HCT116 (cell line): ENCODE measurements at regions not wholly inside any gene's neighbourhood (a gene's known extent, or its start where the extent isn't known, plus 50 kb on each side); places are given as distances from the start of the nearest gene placed in this dataset.

Experiments used
- ATAC-seq: fragments of 200-7000 bp; cut with Tn5 transposase; 2 replicates; pipeline ENCODE4 v1.9.1; 2020; ENCODE audit warnings: mild to moderate bottlenecking, moderate library complexity
- BruUV-seq: library from RNA; stranded (reverse); fragments of 400-500 nt; replicated peaks from 2 replicates; lab custom pipeline; 2021; lab: Mats Ljungman, UMichigan
- CTCF ChIA-PET: fragments of 300-600 bp; sonication (Branson Sonifier 250); formaldehyde crosslinking; loops from one replicate; lab custom pipeline; 2021; ENCODE audit warnings: antibody characterized with exemption; lab: Charles Lee
- POLR2A ChIA-PET: fragments of 300-600, 350-600 bp; sonication (Branson Sonifier 250); formaldehyde crosslinking; loops from one replicate; lab custom pipeline; 2021; ENCODE audit warnings: antibody characterized with exemption; lab: Charles Lee
- RAD21 ChIA-PET, 2 experiments: fragments of 300-600 bp; sonication (Branson Sonifier 250); formaldehyde crosslinking; loops; one replicate each; lab custom pipeline; 2023; ENCODE audit warnings: low total read pairs in 2 of 2; ENCODE audit not compliant: uncharacterized antibody in 2 of 2, unreplicated experiment in 2 of 2, low non-redundant PET in 1 of 2; lab: Charles Lee
- DNase-seq: peaks from one replicate; pipeline ENCODE4 v3.0.0-alpha.2; 2010; ENCODE audit warnings: low read depth, low spot score
- H2AFZ ChIP-seq: fragments of 200-600 bp; shearing (Covaris generic), sonication (generic); 2 replicates; pipeline ENCODE4 v1.6.1; 2017; ENCODE audit warnings: low read depth, mixed run types, mixed read lengths, antibody characterized with exemption, low read length; ENCODE audit not compliant: poor library complexity, severe bottlenecking
- H3K27ac ChIP-seq: 2 replicates; pipeline ENCODE4 v1.5.1; 2012; ENCODE audit warnings: low read depth, low read length
- H3K27me3 ChIP-seq: fragments of 200-600 bp; sonication (generic); 2 replicates; pipeline ENCODE4 v1.6.1; 2016; ENCODE audit warnings: mixed run types, low read length, mixed read lengths; ENCODE audit not compliant: insufficient read depth
- H3K36me3 ChIP-seq, 2 experiments: fragments of 200-500 bp in 1 of 2; fragments of 200-600 bp in 1 of 2; sonication (Bioruptor generic) in 1 of 2; sonication (generic) in 1 of 2; 2 replicates each; pipeline versions ENCODE4 v1.5.1 to v1.6.1; 2014 to 2016; ENCODE audit warnings: low read length in 2 of 2, inconsistent platforms in 1 of 2, mixed read lengths in 1 of 2, mixed run types in 1 of 2; ENCODE audit not compliant: insufficient read depth in 2 of 2, control insufficient read depth in 1 of 2
- H3K4me1 ChIP-seq, 2 experiments: fragments of 200-600 bp in 1 of 2; sonication (generic) in 1 of 2; 2 replicates each; pipeline versions ENCODE4 v1.5.1 to v1.6.1; 2012 to 2017; ENCODE audit warnings: low read length in 2 of 2, inconsistent platforms in 1 of 2, mild to moderate bottlenecking in 1 of 2, mixed read lengths in 1 of 2, mixed run types in 1 of 2, moderate library complexity in 1 of 2; ENCODE audit not compliant: insufficient read depth in 2 of 2, control insufficient read depth in 1 of 2
- H3K4me2 ChIP-seq: fragments of 200-600 bp; sonication (generic); 2 replicates; pipeline ENCODE4 v1.6.1; 2017; ENCODE audit warnings: mixed run types, low read length, mixed read lengths
- H3K4me3 ChIP-seq, 2 experiments: fragments of 200-600 bp in 1 of 2; sonication (generic) in 1 of 2; replicated peaks in 1 of 2; 2 replicates each; pipeline ENCODE4 v1.5.1; 2011 to 2016; ENCODE audit warnings: low read length in 2 of 2, control low read depth in 1 of 2, low read depth in 1 of 2, mild to moderate bottlenecking in 1 of 2, mixed read lengths in 1 of 2, mixed run types in 1 of 2
- H3K79me2 ChIP-seq: fragments of 200-600 bp; sonication (generic); 2 replicates; pipeline ENCODE4 v1.6.1; 2017; ENCODE audit warnings: mild to moderate bottlenecking, mixed run types, low read length, moderate library complexity, mixed read lengths; ENCODE audit not compliant: insufficient read depth
- H3K9ac ChIP-seq: fragments of 200-600 bp; sonication (generic); 2 replicates; pipeline ENCODE4 v1.6.1; 2016; ENCODE audit warnings: low read length, mixed read lengths
- H3K9me2 ChIP-seq: fragments of 200-600 bp; sonication (generic), shearing (Covaris generic); 2 replicates; pipeline ENCODE4 v1.6.1; 2017; ENCODE audit warnings: mixed run types, mild to moderate bottlenecking, moderate library complexity; ENCODE audit not compliant: insufficient read depth
- H3K9me3 ChIP-seq, 2 experiments: fragments of 200-500 bp in 1 of 2; fragments of 200-600 bp in 1 of 2; sonication (Bioruptor generic) in 1 of 2; sonication (generic) in 1 of 2; 2 replicates each; pipeline ENCODE4 v1.6.1; 2014 to 2017; ENCODE audit warnings: low read length in 2 of 2, mixed read lengths in 2 of 2, inconsistent platforms in 1 of 2, low read depth in 1 of 2, mild to moderate bottlenecking in 1 of 2, mixed run types in 1 of 2, moderate library complexity in 1 of 2; ENCODE audit not compliant: control insufficient read depth in 1 of 2, insufficient read depth in 1 of 2
- H4K20me1 ChIP-seq: fragments of 200-600 bp; sonication (generic), shearing (Covaris generic); 2 replicates; pipeline ENCODE4 v1.6.1; 2017; ENCODE audit warnings: mixed run types, mild to moderate bottlenecking, moderate library complexity; ENCODE audit not compliant: insufficient read depth
- ATF3 ChIP-seq: IDR thresholded peaks from 2 replicates; pipeline ENCODE4 v1.6.1; 2012
- CBX3 ChIP-seq: IDR thresholded peaks from 2 replicates; pipeline ENCODE4 v1.6.1; 2012; ENCODE audit warnings: low read depth
- CTCF ChIP-seq, 3 experiments: fragments of 200-600 bp in 1 of 3; sonication (generic) in 1 of 3; IDR thresholded peaks in 2 of 3; conservative IDR thresholded peaks in 1 of 3; 2 replicates each; pipeline ENCODE4 v1.5.1; 2012 to 2017; ENCODE audit warnings: low read depth in 2 of 3, low read length in 2 of 3, antibody characterized with exemption in 1 of 3, borderline replicate concordance in 1 of 3, control low read depth in 1 of 3, mild to moderate bottlenecking in 1 of 3, mixed read lengths in 1 of 3, mixed run types in 1 of 3, moderate library complexity in 1 of 3; ENCODE audit not compliant: insufficient read depth in 1 of 3
- EGR1 ChIP-seq: IDR thresholded peaks from 2 replicates; pipeline ENCODE4 v1.6.1; 2012; ENCODE audit warnings: low read depth
- ELF1 ChIP-seq: IDR thresholded peaks from 2 replicates; pipeline ENCODE4 v1.6.1; 2012; ENCODE audit warnings: low read depth, borderline replicate concordance
- EZH2 ChIP-seq: fragments of 200-600 bp; sonication (generic); IDR thresholded peaks from 2 replicates; pipeline ENCODE4 v1.6.1; 2017; ENCODE audit warnings: antibody characterized with exemption, mixed run types
- EZH2phosphoT487 ChIP-seq: fragments of 200-600 bp; IDR thresholded peaks from 2 replicates; pipeline ENCODE4 v1.6.1; 2018; ENCODE audit warnings: antibody characterized with exemption, borderline replicate concordance
- FOSL1 ChIP-seq: IDR thresholded peaks from 2 replicates; pipeline ENCODE4 v1.6.1; 2012; ENCODE audit warnings: low read depth
- MAX ChIP-seq: IDR thresholded peaks from 2 replicates; pipeline ENCODE4 v1.6.1; 2012
- POLR2AphosphoS5 ChIP-seq: IDR thresholded peaks from 2 replicates; pipeline ENCODE4 v1.6.1; 2011; ENCODE audit warnings: mild to moderate bottlenecking, low read depth, low read length, moderate library complexity
- RAD21 ChIP-seq: IDR thresholded peaks from 2 replicates; pipeline ENCODE4 v1.6.1; 2012; ENCODE audit warnings: low read depth, mild to moderate bottlenecking
- REST ChIP-seq: IDR thresholded peaks from 2 replicates; pipeline ENCODE4 v1.6.1; 2012; ENCODE audit warnings: low read depth
- SIN3A ChIP-seq: IDR thresholded peaks from 2 replicates; pipeline ENCODE4 v1.6.1; 2012; ENCODE audit warnings: low read depth
- SP1 ChIP-seq: IDR thresholded peaks from 2 replicates; pipeline ENCODE4 v1.6.1; 2012; ENCODE audit warnings: low read depth
- SRF ChIP-seq: IDR thresholded peaks from 2 replicates; pipeline ENCODE4 v1.6.1; 2012; ENCODE audit warnings: low read depth
- TCF7L2 ChIP-seq: IDR thresholded peaks from 2 replicates; pipeline ENCODE4 v1.7.0; 2011; ENCODE audit warnings: borderline replicate concordance, inconsistent platforms; ENCODE audit not compliant: insufficient read depth, insufficient read length; ENCODE audit errors: extremely low read depth
- YY1 ChIP-seq: IDR thresholded peaks from 2 replicates; pipeline ENCODE4 v1.6.1; 2011; ENCODE audit warnings: low read length, low read depth, moderate library complexity, mild to moderate bottlenecking; ENCODE audit not compliant: insufficient replicate concordance; ENCODE audit errors: extremely low read depth
- ZFX ChIP-seq: fragments of 450-650 bp; IDR thresholded peaks from 2 replicates; pipeline ENCODE4 v1.6.1; 2017
- intact Hi-C: fragments of 100-400 bp; cut with micrococcal nuclease; formaldehyde crosslinking; loops from 2 replicates; pipeline ENCODE4 v1.10.0; 2022

GRCh38 chr4:24423670-24424069 lies 160.7 kb downstream of the DHX15 start:
- no peak overlapping the region for H2AFZ ChIP-seq
- ChIA-PET CTCF (no interaction called here), RAD21 (no interaction called here), POLR2A (no interaction called here)
- H3K9ac ChIP-seq: no peak overlapping the region
- intact Hi-C loops: no loop called here
- H3K27ac ChIP-seq: no peak overlapping the region
- no peaks in the 10 kb centered on the region for H3K9me2 ChIP-seq
- H3K4me3 ChIP-seq: no peak overlapping the region
- H4K20me1 ChIP-seq: no peaks in the 10 kb centered on the region
- no peaks in the 10 kb centered on the region for H3K36me3 ChIP-seq
- no peaks in the 10 kb centered on the region for H3K9me3 ChIP-seq
- no peaks in the 10 kb centered on the region for H3K79me2 ChIP-seq
- no peak for DNase-seq
- no peak overlapping the region for H3K4me2 ChIP-seq
- H3K4me1 ChIP-seq: no peaks in the 10 kb centered on the region
- peaks cover 9% of the 10 kb centered on the region; the same call in 1 of the 2 replicates for H3K27me3 ChIP-seq
- BruUV-seq: no TSS peak
- ATAC-seq: no peak
- TF ChIP-seq RAD21: no peak
- TF ChIP-seq TCF7L2: no peak
- TF ChIP-seq ATF3: no peak
- TF ChIP-seq MAX: no peak
- TF ChIP-seq CTCF (IDR thresholded peaks at IDR 0.05 in 2 of 3, conservative IDR thresholded peaks at IDR 0.05 in 1 of 3; ENCODE audit: borderline replicate concordance in 1 of 3, insufficient read depth in 1 of 3, low read depth in 2 of 3, low read length in 2 of 3): no peak
- no peak for TF ChIP-seq EGR1
- TF ChIP-seq REST: no peak
- no peak for TF ChIP-seq SP1
- TF ChIP-seq ELF1: no peak
- TF ChIP-seq POLR2AphosphoS5: no peak
- no peak for TF ChIP-seq EZH2phosphoT487
- TF ChIP-seq SIN3A: no peak
- TF ChIP-seq ZFX: no peak
- TF ChIP-seq SRF: no peak
- no peak for TF ChIP-seq YY1
- TF ChIP-seq FOSL1: no peak
- no peak for TF ChIP-seq EZH2
- no peak for TF ChIP-seq CBX3
